ENCODE measurements at regions not wholly inside any gene's neighbourhood (a gene's known extent, or its start where the extent isn't known, plus 50 kb on each side); places are given as distances from the start of the nearest gene placed in this dataset.

DNA sequence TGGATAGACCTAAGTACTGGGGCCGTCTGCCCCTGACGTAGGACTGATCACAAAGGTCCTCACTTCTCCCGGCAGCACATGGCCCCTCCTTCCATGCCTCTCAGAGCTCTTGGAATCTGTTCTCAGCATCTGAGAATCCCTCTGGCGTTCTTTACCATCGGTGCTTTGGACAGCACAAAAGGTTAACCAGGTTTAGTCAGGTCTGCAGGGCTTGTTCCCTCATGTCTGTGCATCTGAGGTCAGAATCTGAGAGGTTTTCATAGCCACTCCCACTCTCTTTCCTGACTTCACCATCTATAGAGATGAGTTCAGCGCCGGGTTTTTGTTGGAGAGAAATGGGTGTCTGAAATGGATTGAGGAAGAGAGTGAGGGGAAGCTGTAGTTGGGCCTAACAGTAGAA lies 130.0 kb upstream of the ARHGAP5 start:
- TF ChIP-seq CTCF (IDR thresholded peaks at IDR 0.05) = no peak
- no peak for TF ChIP-seq POLR2A (IDR thresholded peaks at IDR 0.05)

Data from heart left ventricle (tissue), 13 donors.